GM18517 (cell line): ENCODE measurements at regions not wholly inside any gene's neighbourhood (a gene's known extent, or its start where the extent isn't known, plus 50 kb on each side); places are given as distances from the start of the nearest gene placed in this dataset.
A peak's percentile ranks its signal among the peaks of the same experiment; 100 is the strongest.

Experiments used
- ATAC-seq: cut with Tn5 transposase; IDR thresholded peaks from one replicate; pipeline ENCODE4 v1.9.1; 2021; ENCODE audit warnings: mild to moderate bottlenecking, moderate library complexity; ENCODE audit not compliant: unreplicated experiment

DNA sequence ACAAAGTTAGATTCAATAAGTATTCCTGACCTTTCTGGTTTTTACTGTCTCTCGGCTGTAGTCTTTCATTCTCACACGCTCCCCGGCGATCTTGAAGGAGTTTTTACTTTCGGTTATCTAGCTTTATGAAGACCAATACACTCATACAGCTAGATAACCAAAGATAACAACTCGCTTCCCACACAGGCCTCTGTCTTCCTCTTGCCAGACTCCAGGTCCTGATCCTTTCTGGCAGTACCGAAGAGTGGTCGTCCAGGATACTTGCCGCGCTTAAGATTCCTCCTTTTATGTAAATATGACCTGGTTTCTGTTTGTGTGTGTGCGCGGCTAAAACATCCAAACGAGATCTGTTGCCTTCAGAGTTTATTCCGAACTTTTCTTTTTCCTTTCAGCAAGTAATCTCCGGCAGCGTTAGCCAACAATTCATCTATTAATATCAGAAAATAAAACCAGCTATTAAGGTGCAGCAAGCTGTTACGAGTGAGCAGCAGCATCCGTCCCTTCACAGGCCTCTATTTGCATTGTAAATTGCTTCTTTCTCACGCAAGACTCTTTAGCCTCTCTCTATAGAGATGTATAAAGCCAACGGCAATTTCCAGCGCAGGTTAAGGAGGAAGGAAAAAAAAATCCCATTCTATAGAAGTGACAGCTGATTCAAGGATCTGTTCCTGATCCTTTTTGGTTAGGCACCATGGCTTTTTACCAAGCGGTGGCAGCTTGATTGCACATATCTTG is 216.1 kb downstream of the MEF2C start:
- ATAC-seq, result peak; percentile 64

DNA sequence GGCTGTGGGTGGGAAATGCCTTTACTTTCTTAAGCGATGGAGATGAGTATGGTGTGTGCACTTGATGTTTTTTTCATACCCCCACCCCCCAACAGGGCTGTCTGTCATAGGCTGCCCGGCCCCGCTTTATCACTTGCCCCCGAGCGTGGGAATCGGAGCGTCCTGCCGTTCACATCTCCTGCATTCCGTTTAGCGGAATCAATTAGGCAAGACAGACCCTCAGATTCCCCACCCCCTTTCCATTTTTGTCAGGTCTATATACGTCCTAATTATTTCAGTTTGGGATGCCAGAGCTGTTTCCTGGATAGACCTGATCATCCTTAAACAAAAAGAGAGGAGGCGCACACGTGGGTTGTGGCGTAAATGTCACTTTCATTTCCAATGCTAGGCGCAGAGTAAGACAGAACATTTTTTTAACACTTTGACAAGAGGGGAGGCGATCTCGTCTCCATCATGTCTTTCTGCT is 217.2 kb downstream of the MEF2C start:
- no peak for ATAC-seq

DNA sequence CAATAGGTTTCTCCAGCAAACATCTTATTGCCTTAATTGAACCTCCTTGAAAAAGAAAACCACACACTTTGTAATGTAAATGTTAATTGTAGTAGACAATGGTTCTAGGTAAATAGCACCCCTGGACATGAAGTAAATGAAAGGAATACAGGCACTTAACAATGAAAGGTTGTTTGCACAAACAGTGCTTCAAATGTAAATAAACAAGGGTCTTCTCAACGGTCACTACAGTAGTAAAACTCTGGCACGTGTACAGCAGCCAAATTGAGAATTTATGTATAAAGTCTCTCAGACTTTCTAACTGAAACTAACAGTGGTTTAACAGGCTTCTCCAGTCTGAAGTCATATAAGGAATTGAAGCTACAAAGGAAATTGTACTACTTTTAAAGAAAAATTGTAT is 218.3 kb downstream of the MEF2C start:
- ATAC-seq, result no peak

DNA sequence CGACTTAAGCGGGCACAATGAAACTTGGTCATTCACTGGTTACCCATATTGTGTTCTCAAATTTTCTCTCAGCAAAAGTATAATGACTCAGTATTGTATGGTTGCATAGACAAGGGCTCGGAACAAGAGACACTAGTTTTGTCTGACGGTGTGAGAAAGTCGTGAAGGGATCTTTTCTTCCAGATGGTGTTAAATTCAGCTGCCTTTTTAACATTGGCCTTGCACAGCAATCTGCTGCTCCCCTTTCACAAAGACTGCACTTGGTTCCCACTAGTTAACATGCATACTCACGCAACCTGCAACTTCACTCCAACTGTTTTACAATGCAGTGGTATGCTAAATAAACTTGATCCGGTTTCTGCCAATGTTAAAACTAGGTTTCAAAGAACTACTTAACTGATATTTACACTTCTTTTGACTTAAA is 219.2 kb downstream of the MEF2C start:
- ATAC-seq, result no peak

DNA sequence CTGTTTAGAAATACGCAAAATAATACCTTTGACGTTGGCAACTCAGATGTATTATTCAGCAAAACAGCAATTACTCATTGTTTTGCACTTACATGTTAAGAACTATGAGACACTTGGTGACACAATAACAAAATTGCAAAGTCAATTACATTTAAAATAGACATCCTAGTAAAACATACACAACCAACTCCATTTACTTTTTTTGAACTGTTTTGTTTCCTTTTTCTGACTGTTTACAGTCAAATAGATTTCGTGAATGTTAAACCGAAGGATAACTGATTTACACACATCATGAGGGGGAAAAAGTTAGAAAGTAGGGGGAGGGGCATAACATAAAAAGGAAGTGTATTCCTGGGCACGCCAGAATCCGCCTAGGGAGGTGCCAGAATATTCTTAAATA is 220.1 kb downstream of the MEF2C start:
- no peak for ATAC-seq

DNA sequence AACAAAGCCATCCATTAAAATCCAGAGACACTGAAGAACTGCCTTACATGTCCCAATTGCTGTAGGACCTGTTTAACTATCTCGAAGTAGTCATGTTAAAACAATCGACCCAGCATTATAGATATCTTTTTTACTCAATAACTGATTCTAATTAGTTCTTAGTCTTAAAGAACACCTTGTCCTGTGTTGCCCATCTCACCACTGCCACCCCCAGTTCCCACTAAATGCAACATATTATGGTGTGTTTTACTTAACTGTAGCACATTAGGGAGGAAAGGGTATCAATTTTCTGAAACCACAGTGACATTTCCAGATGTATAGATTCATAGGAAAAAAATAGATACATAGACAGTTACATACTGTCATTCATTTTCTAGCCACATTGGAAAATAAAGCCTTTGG is 221.2 kb downstream of the MEF2C start:
- ATAC-seq, result no peak

DNA sequence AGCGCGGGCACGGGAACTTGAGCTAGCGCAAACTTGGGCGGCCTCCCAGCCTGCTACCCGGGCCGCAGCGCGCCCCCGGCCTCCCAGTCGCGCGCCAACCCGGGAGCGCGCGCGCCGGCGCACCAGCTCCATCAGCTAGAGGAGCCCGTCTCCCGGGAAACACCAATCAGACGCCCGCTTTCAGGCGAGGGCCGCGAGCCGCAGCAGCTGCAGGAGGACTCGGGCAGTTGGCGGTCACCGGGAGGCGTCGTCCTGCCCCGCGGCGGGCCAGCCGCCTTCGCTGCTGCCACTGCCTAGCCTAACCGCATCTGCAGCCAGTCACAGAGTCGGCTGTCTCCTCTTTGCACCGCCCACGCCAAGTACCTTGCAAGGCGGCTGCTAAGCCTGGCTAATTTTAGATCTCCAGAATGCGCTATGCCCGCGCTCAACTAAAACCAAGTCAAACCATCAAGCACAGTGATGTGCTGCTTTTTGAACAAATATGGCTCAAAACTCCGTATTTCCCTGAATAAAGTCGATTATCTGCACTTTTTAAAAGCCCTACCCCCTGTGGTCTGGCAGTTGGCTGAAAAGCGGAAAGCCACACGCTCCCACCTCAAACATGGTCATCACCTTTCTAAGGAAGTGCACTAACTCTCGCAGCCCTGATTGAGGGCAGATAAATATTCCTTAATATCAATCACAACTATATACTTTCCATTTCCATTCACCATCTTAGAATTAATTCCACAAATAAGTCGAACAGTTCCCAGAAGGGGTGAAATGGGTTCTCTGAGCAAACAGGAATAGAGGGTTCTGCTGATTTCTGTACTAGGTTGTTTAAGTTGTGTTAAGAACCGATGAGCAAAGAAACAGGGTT is 221.8 kb downstream of the MEF2C start:
- ATAC-seq, result peak; percentile 75

DNA sequence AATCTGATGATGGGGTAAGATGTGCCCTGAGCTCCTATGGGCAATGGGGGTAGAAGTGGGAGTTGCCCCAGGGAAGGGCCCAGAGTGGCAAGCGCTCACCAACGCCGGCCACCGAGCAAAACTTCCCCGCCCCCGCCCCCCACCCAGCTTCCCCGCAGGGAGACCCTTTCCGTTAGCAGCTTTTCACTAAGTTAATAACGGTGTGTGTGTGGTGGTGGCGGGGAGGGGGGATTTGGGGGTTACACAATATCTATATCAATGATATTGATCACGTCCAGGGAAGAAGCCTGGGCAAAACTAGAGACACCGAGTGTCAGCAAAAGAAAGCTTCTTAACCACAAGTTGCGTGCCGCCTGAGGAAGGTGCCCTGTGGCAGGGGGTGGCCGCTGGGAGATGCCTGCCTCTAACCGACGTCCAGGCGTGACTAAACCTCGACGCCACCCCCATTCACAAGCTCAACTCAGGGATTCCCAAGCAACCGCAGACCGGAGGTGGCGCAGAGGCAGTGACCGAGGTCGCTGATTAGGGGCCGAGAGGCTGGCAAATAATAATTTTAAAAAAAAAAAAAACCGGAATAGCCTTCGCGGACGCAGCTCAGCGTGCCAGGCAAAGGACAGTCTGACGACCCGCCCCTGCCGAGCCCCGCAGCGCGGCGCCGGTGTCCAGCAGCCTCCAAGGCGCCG is 222.6 kb downstream of the MEF2C start:
- ATAC-seq, result peak; percentile 37

DNA sequence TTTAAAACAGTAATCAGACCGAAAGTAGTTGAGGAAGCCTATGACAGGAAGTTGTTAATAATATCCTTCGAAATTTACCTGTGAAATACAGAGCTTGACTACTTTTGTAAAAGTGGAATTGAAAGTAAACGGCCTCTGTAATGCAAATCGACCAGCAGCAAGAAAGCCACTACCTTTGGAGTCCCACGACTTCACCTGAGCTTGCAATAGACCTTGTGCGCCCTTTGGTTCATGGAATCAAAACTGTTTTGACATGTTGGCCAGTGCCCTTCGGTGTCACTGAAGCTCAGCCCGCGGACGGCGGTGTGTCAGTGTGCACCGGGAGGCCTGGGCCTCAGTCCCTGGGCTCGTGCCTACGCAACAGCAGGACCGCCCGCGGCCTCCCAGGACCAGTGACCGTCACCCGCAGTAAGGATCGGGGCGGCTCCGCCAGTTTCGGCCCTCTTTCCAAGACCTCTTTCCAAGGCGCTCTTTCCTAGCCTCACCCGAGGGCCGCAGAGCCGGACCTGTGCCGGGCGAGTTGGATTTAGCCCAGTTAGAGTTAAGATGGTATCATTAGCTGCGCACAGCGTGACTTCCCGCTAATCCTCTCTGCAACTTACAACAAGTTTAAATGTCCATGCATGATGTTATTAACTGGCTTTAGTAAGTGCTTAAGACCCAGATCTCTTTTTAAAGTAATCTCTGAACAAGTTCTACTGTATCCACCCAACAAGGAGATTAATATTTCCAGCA is 223.3 kb downstream of the MEF2C start:
- ATAC-seq, result peak; percentile 42

DNA sequence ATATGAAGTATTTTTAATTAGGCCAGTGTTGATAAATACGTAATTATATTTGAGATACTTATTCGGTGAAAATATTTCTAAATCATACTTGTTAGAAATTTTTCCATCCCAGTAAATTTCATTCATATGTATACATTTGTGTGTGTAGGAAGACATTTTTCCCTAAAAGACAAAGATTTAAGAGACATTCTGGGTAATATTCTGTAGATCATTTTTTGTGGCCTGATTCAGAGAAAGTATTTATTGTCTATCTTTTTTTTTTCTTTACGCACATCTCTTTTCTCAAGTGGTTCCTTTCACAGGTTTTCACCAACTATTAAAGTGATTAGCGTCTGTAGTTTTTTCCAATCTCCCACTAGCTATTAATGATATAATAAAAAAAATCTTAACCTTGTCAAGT is 224.1 kb downstream of the MEF2C start:
- ATAC-seq, result no peak

DNA sequence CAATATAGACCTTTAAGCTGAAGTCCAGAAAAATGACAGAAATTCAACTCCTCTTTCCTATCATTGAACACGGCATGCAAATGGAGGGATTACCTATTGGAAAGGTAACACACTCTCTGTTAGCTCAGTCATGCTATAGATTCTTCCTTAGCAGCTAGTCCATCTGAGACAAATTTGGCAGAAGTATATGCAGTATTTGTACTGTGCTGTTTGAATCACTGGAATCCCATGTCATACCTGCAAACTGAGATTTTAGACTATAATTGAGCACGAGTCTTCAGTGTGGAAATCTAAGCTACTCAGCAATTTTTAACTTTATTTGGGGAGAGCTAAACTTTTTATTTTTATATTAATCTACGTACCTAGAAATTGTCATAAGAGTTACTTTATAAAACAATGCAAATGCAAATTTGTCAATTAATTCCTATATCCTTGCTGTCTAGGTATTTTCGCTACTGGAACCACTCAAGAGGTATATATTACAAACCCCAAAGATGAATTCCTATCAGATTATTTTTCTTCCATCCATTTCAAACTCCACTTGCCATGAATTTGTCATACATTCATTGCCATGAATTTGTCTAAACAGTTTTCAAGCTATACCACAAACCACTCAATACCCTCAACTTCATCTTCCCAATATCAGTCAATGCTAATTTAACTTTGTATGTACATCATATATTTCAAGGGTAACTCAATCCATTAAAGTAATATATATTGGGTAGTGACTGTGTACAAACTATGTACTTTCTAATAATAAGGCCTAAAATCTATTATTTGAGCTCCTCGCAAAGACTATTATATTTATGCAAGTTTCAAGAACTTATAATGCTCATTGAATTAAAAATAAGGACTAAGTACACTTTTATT is 224.8 kb downstream of the MEF2C start:
- no peak for ATAC-seq

DNA sequence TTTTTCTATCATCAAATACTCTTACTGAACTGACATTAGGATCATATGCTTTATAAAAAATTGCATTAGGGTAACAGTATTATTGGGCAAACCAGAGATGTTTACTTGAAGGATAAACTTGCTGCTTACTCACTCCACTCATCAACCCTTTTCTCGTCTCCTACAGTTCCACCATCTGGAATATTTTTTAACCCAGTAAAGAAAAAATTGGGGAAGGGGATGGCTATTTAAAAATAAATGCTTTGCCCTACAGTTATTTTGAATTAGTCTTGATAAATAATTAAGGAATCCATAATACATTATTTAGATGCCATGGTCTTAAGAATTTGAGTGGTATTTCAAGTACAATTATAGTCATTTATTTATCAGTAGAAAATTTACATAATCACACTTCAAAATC is 225.8 kb downstream of the MEF2C start:
- ATAC-seq, result no peak

DNA sequence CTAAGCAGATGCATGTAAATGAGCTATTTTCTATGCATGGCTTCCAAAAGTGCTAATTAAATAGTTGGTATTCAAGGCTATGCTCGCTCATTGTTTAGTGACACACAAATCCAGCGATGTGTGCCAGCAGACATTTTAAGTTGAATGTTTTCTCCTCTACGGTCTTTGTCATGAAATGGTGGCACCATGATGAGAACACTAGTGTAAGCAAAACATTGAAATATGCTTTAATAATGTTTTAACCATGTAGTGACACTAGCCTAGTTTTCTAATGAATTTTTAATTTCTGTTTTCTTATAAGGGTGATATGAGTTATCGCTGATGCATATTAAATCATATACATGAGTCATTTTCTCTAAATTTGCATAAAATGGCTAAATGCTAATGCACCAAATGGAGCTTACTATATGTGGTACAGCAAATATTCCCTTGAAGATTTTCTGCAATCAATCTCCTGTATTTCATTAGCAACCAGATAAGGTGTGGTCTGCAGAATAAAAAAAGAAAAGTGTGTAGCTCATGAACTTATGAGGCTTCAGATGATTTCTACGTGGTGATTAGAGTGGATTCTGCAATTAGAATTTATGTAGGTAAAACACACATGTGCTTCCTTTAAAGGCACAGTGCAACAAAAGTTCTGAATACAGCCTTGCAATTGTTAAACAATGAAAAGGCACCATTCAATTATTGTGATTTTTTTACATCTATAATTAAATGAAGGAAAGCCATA is 226.6 kb downstream of the MEF2C start:
- ATAC-seq, result no peak

DNA sequence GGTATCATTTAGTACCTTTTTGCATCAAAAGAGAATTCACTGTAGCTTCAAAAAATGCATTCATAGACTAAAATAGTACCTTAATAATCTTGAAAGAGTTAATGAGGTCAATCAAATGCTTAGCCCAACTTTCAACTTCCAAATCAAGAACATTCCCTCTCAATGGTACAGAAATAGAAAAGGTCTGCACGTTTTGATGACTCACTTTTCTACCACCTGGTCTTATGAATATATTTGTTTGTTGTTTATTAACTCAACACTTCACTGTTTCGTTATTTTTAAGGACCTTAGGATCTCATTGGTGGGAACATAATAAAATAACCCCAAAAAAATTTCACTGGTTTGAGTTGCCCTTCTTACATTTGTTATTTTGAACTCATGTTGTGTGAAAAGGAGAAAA is 229.5 kb downstream of the MEF2C start:
- no peak for ATAC-seq

DNA sequence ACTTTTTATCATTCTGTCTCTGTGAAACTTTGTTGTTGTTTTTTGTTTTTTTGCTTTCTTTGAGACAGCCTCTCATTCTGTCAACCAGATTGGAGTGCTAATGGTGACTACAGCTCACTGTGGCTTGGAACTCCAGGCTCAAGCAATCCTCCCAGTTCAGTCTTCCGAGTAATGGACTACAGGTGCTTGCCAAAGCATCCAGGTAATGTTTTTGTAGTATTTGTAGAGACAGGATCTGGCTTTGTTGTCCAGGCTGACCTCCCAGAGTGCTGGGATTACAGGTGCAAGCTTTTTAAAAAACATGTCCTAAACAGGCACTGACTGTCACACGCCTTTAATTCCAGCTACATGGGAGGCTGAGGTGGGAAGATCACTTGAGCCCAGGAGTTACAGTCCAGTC is 235.1 kb downstream of the MEF2C start:
- ATAC-seq, result no peak

DNA sequence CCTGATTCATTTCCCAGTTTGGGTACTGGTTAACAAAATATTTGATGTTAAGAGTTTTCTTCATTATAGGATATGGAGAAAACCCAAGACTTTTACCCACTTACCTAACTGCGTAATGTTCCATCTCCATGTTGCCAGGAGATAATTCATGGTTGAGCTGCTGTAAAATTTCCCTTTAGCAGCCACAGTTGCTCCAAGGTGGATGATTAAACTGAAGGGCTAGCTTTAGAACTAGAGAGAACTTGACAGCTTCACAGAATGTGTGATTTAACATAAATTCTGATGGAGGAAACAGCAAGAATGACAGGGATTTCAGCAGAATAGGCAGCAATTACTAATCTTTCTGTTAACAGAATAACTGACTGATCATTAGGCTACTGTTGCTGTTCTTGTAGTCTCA is 236.1 kb downstream of the MEF2C start:
- ATAC-seq, result no peak

DNA sequence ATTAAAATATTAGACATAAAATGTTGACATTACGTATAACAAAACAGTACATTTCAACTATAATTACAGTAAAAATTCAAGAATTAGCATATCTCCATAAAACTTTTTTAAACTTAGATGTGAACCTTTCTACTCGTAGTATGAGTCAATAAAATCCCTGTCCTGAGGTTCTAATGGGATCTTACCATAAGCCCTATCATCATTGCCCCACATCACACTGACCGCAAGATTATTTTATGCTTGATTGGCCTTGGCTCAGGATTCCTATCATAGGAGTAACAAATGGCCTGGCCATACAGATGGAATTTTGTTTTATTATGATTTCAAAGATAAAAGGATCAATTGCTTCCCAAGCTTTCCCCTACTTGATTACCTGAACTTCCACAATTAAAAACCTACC is 238.3 kb downstream of the MEF2C start:
- no peak for ATAC-seq

DNA sequence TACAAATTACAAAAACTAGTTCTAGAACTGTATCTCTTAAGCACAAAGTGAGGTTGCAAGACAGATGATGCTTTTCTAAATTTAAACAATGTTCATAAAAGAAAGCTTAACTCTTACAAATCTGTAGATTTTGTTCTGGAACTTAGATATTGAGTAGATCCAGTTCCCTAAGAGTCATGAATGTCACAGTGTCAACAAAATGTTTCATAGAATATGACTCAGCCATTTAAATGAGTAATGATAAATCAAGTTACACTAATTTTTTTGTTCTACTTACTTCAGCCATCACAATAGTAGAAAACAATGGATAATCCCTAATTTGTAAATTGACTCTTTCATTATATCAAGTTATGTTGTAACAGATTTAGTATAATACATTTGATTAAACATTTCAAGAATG is 239.7 kb downstream of the MEF2C start:
- no peak for ATAC-seq

DNA sequence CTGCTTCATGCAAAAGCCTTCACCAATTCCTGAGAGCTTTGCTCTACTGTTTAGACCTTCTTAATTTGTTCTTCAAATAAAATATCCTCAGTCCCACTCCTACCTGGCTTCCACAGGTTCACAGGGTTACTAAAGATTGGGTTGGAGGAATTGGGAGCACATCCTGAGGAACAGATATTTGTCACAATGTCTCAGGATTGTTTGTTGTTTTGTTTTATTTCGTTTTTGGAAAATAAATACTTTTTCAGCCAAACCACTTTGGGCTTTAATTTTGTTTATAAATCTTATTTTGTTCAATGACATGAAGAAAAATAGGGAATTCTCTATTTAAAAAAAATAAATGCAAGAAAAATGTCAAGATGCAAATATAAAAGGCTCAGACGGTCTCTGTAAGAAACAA is 249.0 kb downstream of the MEF2C start:
- no peak for ATAC-seq
